Ramos (cell line): ENCODE measurements at regions not wholly inside any gene's neighbourhood (a gene's known extent, or its start where the extent isn't known, plus 50 kb on each side); places are given as distances from the start of the nearest gene placed in this dataset.

ENCODE experiments used
- in situ Hi-C: fragments of 300-500 bp; cut with MboI; formaldehyde crosslinking; loops from one replicate; pipeline ENCODE4 v1.14.3; 2022; ENCODE audit warnings: low sequenced_read_pairs; ENCODE audit not compliant: unreplicated experiment

DNA sequence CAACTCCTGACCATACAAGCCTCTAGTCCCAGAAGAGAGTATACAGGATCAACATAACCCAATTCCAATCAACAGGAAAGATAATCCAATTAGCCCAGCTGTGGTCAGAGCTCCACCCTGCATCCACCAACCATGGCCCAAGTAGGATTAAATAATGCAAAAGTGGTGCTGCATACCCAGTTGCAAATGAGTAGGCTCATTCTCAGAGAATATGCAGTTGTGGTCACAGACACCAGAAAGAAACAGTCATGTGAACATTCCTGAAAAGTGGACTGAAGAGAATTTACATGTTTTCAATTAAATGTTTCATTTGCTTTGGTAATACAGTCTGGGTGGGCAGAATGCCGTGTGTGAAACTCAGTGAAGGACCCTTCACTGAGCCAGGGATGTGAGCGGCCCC lies 167.2 kb upstream of the BMP4 start:
- in situ Hi-C loops = no loop called here

DNA sequence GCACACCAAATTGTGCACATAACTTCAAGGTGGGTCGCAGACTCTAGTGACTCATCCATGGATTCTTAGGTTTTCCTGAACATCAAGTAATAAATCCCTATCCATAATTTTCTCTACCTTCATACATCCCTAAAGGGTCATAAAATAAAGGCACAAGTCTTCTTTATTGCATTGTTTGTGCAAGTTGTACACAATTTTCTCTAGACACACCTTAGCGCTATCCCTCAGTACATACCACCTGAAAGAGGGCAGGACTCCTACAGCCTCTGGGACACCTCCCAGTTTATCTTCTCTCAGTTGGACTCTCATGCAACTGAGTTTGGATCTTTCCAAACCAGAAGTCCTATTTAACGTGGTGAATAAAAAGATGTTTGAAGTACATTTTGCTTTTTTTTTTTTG lies 168.5 kb upstream of the BMP4 start:
- in situ Hi-C loops = no loop called here

DNA sequence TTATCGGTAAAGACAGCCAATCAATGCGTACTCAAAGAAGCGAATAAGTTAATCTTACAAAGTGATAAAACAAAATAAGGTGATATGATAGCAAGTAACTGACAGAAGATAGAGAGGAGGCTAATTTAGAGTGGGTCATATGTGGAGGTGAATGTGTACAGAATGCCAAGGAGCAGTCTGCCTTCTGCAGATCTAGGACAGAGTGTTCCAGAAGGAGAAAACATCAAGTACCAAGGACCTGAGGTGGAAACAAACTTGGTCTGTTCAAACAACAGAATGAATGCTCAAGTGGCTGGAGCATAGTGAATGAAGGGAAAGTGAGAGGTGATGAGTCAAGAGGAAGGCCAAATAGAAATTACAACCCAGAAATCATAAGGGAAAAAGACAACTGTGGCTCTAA lies 170.3 kb upstream of the BMP4 start:
- in situ Hi-C loops = no loop called here

DNA sequence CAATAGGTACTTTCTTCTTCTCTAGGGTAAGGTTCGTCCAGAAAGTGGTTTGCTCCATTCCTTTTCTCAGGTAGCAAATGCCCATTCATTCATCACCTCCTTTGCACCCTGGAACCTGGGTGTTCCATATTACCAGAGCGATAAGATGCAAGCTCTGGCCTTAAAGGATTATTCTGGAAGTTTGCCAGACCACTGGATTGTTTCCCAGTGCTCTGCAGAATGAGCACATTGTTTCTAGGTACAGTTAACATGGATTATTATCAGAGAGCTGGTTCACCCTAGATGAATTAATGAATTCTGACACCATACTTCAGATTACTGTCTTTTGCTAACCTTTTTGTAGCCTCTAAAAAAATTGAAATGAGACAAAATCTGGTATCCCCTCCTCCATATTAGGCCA lies 170.9 kb upstream of the BMP4 start:
- in situ Hi-C loops = no loop called here

DNA sequence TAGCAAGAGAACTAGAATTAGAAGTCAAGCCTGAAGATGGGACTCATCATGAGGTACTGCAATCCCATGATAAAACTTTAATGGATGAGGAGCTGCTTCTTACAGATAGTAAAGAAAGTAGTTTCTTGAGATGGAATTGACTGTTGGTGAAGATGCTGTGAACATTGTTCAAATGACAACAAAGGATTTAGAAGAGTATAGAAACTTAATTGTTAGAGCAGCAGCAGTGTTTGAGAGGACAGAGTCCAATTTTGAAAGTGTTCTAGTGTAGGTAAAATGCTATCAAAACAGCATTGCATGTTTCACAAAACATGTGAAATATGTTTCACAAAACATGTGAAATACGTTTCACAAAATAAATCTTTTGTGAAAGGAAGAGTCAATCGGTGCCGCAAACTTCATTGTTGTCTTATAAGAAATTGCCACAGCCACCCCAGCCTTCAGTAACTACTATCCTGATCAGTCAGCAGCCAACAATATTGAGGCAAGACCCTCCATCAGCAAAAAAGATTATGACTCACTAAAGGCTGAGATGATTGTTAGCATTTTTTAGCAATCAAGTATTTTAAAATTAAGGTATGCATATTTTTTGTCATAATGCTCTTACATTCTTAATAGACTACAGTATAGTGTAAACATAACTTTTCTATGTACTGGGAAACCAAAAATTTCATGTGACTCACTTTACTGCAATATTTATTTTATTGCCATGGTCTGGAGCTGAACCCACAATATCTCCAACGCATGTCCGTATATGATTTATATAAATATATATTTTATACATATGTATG lies 173.4 kb upstream of the BMP4 start:
- in situ Hi-C loops = no loop called here

DNA sequence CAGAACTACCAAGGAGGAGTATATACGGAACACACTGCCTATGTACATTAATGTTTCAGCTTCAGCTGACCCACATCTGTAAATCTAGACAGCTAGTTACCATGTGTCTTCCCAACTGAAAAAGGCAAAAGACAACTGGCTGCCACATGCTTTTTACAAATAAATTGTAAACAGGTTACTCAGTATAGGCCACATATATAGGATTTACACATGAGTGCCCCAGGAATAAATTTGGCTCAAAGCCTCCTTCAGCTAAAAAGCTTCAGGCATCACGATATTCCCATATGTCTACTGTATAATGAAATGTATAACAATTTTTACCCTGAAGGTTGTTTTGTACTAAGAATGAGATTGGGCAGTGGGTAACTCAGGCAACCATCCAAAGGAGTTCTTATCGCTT lies 175.9 kb upstream of the BMP4 start:
- in situ Hi-C loops = no loop called here

DNA sequence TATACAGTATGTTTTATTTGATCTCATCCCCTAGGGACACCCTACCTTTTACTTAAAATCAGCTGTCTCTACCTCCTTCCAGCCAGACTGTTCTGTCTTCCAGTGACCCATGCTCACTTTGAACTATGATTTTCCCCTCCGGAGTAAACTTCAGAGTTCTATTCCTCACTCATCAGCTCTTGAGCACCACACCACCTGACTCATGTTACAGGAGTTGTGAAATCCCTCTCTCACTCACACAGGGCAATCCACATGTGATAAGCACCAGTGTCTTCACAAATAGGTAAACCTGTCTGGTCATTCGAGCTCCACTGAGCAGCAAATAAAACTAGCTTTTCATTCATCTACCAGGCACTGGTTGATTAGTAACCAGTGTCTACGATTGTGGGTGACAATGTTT lies 177.3 kb upstream of the BMP4 start:
- in situ Hi-C loops = no loop called here

DNA sequence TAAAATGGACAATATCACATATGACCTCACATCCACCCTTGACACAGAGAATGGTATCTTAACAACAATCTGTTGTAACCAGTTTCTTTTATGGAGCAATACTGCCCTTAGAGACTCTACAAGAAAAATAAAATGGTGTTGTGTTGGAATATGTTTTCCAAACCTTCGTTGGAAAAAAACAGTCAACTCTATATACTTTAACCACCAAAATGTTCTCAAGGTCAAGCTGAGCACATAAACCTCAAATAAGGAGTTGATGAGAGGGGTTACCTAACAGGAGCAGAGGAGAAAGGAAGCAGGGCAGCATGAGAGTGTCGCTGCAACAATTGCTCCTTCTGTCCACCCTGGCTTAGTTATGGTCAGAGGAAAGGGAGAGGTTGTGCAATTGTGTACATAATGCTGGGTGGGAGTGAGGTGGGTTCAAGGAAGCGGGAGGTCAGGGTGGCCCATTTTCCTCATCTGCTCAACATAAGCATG lies 179.2 kb upstream of the BMP4 start:
- in situ Hi-C loops = no loop called here

DNA sequence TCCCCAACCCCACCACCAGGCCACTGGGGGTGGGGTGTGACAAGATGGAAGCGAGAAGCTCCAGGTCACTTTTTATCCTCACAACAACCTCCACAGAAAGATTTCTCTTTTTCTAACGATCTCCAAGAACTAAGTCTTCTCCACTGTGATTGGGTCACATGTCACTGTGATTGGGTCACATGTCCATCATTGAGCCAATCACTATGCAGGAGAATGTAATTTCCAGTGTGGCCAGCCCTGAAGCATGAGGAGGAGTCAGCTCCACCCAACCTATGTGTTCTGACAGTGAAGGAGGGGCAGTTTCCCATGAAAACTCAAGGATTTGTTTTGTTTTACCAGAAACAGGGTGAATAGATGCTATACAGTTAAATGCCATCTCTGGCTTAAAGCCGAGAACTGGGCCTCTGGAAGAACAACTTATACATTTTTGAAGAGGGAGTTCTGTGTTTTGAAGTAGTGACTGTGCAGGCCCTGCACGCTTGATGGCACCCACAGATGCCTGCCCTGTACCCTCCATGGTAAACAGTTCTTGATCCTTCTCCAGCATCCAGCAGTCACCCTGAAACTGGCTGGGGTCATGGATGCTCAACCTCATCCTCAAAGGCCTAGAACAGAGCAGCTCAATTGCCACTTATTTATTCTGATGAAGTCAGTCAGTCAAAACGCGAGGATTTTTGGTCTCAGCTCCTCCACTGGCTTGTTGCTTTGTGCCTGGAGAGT lies 180.4 kb upstream of the BMP4 start:
- in situ Hi-C loops = no loop called here

DNA sequence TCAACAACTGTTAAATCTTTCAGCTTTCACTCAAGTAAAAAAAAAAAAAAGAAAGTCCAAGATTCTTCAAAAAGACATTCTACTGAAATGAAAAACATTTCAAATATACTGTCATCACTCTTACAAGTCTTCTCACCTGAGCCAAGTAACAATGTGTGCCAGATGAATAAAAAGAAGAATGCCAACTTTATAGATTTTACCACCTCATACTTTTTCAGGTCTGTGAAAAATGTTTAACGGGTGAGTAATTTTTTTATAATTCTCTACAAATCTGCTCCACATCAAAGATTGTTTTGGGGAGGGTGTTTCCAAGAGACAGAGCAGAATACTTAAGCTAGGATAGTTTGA lies 181.0 kb upstream of the BMP4 start:
- in situ Hi-C loops = no loop called here

DNA sequence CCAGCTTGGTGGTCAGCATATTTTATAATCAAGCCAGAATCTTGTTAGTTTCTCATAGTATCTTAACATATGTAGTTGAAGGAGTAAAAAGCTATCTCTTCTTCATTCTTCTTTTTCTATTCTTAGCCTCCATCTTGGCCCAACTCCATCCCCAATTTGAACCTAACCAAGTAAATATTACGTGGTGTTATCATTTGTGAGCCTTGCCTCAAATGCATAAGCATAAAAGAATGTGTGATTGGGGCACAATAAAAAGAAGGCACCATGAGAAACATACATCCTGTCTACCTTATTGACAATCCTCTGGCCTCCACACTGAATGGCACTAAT lies 181.4 kb upstream of the BMP4 start:
- in situ Hi-C loops = no loop called here

DNA sequence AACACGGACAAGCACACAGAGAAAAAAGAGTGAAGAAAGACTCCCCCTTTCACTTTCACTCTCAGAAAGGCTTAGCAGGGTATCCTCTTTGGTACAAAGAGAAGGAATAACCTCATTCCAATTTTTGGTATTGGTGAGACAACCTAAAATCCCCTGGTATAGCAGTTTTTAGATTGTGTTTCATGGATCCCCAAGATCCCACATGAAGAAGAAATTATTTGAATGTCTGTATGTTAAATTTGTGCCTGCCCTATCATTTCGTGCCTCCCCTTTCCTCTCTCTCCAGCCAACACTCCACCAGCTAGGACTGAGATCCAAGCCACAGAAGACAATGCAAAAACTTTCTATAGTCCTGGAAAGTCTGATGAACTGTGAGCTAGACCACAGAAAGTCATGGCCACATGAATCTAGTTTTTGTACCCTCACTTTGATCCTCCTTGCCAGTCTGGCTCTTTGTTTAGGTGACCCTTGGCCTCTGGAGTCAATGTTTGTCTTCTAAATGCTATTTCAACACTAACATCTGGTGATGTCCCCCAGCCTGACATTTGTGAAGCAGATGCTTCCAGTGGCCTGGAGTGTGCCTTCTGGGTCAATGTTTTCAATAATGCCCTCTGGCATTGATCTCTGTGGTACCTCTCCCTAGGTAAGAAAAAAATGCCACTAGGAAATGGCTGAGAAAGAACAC lies 181.9 kb upstream of the BMP4 start:
- in situ Hi-C loops = no loop called here

DNA sequence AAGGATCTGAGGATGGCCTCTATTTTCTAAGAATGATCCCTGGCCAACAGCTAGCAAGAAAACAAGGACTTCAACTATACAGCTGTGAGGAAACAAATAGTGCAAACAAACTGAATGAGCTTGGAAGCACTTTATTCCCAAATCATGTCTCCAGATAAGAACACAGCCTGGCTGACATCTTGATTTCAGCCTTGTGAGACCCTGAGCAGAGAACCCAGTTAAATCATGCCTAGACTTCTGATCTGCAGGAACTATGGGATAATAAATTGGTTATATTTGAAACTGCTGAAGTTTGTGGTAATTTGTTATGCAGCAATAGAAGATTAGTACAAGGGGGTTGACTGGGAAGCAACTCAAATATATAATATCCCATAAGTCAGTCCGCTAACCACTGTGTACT lies 183.9 kb upstream of the BMP4 start:
- in situ Hi-C loops = no loop called here

DNA sequence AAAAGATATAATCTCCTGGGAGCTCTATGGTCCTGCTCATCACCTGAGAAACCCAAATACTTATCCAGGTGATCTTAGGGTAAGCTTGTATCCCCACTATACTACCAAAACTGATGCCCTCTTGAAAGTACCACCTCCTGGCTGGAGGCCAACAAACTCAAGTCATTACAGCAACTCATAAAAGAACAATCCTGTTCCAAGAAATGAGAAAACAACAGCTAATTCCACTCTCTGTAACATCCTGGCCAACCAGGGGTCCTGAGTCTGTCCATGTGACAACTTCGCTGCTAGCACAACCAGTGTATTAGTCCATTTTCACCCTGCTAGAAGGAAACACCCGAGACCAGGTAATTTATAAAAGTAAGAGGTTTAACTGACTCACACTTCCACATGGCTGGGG lies 190.0 kb upstream of the BMP4 start:
- in situ Hi-C loops = no loop called here

DNA sequence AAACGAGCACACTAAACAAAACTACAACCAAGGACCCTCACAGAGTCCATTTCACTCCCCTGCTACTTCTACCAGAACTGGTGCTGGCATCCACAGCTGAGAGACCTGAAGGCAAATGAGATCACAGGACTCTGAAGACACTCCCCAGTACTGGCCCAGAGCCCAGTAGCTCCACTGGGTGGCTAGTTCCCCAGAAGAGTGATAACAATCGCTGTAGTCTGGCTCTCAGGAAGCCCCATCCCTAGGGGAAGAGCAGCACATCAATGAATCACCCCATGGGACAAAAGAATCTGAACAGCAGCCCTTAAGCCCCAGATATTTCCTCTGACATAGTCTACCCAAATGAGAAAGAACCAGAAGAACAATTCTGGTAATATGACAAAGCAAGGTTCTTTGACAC lies 190.7 kb upstream of the BMP4 start:
- in situ Hi-C loops = no loop called here

DNA sequence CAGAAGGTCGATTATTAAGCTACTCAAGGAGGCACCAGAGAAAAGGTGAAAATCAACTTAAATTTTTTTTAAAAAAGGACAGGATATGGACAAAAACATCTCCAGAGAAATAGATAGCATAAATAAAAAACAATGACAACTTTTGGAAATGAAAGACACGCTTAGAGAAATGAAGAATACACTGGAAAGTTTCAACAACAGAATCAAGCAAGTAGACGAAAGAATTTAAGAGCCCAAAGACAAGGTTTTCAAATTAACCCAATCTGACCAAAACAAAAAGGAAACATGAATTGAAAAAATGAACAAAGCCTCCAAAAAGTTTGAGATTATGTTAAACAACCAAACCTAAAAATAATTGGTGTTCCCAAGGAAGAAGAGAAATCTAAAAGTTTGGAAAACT lies 191.1 kb upstream of the BMP4 start:
- in situ Hi-C loops = no loop called here

DNA sequence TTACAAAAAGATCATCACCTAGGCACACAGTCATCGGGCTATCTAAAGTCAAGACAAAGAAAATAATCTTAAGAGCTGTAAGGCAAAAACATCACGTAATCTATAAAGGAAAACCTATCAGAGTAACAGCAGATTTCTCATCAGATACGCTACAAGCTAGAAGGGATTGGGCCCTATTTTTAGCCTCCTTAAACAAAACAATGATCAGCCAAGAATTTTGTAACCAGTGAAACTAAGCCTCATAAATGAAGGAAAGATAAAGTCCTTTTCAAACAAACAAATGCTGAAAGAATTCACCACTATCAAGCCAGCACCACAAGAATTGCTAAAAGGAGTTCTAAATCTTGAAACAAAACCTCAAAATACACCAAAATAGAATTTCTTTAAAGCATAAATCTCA lies 191.6 kb upstream of the BMP4 start:
- in situ Hi-C loops = no loop called here

DNA sequence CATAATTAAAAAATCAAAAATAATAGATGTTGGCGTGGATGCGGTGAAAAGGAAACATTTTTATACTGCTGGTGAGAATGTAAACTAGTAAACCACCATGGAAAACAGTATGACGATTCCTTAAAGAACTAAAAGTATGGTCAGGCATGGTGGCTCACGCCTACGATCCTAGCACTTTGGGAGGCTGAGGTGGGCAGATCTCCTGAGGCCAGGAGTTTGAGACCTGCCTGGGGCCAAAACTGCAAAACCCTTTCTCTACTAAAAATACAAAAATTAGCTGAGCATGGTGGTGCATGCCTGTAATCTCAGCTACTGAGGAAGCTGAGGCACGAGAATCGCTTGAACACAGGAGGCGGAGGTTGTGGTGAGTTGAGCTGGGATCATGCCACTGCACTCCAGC lies 195.7 kb upstream of the BMP4 start:
- in situ Hi-C loops = no loop called here

DNA sequence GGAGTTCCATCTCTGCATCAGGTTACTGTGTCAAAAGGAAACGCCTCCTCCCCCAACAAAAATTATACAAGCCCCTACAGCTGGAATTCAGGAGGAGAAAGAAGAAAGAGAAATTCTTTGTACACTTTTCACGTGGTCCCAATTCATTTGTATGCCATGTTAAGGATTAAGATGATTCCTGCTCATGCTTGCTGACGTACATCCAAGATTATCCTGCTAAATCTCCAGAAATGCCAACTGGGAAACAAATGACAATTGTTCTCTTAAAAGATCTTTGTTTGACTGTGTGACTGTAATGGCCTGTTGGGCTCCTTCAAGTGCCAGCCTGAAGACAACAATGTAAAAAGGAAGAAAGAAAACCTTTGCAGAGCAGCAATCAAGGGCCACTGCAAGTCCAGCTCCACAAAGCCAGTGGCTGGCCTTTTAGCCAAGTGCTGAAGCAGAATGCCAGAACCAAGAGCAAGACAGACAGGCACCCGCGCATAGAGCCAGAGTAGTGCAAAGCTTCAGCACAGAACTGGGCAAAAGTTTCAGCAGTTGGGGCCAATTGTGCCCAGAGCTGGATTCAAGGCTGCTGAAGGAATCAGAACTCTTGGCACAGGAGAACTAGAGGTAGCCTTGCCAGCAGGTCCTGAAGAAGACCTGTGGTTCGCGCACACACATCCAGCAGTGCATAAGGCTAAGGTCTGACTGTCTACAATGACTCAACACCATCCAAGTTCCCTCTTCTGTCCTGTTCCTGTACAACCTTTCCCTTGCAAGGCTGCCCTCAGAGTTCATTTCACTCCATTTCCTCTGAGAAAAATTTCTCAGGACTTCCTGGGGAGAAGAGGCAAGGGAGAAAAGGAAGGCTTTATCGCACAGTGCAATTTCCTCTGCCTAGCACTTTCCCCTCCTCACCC lies 209.7 kb upstream of the BMP4 start:
- in situ Hi-C loops = no loop called here

DNA sequence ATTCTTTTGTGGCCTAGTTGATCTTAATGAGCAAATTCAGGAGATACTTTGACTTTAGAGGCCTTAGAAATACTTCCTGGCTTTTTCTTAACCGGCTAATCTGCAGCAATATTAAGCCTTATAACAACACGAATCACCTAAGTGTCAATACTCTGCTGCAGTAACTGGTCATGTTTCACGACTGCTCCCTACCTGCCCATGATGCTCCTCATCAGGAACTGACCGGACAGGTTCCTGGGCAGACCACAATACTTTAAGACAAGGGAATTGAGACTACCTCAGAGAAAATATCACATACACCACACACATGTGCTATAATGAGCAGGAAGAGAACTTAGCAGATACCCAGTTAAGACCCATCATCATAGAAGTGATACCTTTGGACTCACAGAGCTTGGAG lies 211.9 kb upstream of the BMP4 start:
- in situ Hi-C loops = no loop called here
